ENCODE measurements at regions not wholly inside any gene's neighbourhood (a gene's known extent, or its start where the extent isn't known, plus 50 kb on each side); places are given as distances from the start of the nearest gene placed in this dataset.

DNA sequence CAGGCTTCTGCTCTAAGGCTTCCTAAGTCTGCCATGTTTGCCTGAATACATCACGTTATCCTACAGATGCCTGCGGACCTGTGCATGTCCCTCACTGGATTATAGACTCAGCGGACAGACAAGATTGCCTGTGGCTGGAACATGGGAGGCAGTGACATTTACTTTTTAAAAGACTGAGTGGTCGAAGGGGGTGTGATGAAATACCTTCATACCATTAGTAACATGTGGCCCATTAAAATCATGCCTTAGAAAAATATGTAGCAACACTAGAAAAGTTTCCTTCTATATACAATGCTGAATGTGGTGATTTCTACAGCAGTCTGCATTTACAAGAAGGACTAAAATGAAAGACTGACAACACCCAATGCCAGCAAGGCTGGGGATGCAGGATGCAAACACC, 154.4 kb downstream of the ASB1 start:
- DNase-seq (ENCODE audit: low read depth in 3 of 3) = no peak

GRCh38 chr2:238582159-238582558, 155.4 kb downstream of the ASB1 start:
- DNase-seq (ENCODE audit: low read depth in 3 of 3) = no peak

- DNase-seq (ENCODE audit: low read depth in 3 of 3) = no peak
These were observed 157.9 kb downstream of the ASB1 start for GRCh38 chr2:238584617-238585016.

DNA sequence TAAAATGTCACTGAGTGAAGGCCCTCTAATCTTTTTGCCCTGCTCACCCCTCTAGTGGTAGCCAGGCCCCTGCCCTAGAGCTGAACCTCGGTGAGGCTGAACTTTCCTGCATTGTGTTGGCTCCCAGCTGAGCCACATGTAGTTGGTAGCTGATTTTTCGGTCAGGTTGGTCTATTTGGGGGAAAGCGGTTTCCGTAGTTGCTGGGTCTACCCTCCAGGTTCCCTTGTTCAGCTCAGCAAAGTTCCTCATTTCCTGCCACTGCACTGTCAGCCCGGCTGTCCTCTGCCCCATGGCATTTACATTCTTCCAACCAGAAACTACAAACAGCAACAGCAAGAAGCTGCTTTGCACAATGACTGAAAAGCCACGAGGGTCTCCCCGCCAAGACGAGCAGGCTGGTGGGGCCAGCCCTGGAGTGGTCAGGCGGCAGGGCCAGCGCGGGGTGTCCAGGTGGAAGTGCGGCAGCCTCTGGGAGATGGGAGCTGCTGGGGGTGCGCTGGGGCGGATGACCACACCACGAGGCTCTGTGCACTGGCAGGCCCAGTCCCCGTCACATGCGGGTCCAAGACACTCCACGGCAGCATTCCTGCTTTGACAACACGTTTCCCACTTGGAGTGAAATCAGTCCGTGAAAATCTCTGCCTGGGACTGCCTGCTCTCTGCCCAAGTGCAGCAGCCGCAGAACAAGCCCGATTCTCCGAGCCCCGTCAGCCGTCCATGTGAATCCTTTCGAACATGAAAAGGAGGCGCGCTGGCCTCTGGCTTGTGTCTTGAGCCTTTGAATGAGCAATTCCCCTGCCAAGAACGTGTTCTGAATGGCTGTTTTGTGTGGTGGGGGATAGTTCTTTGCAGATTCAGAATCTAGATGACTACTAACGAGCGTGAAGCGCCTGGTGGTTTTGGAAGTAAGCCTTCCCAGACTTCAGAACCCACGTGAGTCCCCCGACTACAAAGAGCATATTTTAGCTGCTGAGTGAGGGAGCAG, 159.4 kb downstream of the ASB1 start:
- DNase-seq (ENCODE audit: low read depth in 3 of 3) = no peak

GRCh38 chr2:238586931-238587775, 160.4 kb downstream of the ASB1 start:
- DNase-seq (ENCODE audit: low read depth in 3 of 3) = no peak

GRCh38 chr2:238587776-238588660, 161.3 kb downstream of the ASB1 start:
- DNase-seq (ENCODE audit: low read depth in 3 of 3) = no peak

DNA sequence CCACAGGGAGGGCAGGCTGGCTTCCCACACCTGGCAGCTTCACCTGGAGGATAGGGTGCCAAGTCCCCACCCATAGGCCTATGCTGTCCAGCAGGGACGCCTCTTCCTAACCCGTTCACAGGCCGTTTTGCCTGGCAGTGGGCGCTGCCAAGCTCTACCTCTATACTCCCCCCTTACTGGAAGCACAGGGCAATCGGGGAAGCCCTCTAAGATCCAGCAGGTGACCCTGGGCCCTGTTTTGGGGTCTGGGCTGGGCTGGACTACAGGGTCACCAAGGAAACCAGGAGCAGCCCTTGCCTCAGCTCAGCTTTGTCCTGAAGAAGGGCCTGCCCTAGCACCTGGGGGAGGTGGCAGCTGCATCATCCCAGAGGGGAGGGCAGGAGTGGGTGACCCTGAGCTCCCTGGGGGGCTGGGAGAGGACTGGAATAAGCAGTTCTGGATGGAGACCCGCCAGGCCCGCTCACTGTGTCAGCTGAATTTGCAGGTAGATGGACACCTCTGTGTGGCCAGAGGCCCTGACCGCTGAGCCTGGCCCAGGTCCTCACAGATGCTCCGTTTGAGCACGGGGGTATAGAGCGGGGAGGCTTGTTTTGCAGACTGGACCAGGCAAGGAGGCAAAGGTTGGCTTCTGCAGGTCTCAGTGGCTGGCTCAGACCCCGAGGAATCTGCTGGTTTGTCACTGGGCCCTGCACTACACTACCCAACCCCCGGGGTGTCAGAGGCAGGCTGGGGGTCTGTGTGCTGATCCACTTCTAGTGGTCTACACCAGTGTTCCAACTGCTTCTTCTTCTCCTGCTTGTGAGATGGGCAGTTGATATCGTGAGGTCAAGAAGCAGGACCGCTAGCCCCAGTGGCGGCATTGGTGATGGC, 163.1 kb downstream of the ASB1 start:
- no peak for DNase-seq (ENCODE audit: low read depth in 3 of 3)

DNA sequence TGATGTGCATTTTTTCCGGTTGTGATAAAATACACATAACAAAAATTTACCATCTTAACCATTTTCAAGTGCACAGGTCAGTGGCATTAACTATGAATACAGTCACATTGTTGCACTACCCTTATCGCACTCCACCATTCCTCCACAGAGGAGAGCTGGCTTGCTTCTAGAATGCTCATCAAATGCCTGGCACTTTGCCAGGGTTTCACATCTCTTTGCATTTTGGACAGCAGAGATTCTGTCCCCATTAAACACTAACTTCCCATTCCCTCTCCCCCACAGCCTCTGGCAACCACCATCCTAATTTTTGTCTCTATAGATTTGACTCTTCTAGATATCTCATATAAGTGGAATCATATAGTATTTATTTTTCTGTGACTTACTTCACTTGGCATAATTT, 165.0 kb downstream of the ASB1 start:
- no peak for DNase-seq (ENCODE audit: low read depth in 3 of 3)

GRCh38 chr2:238593236-238593635, 166.5 kb downstream of the ASB1 start:
- DNase-seq (ENCODE audit: low read depth in 3 of 3) = no peak

DNA sequence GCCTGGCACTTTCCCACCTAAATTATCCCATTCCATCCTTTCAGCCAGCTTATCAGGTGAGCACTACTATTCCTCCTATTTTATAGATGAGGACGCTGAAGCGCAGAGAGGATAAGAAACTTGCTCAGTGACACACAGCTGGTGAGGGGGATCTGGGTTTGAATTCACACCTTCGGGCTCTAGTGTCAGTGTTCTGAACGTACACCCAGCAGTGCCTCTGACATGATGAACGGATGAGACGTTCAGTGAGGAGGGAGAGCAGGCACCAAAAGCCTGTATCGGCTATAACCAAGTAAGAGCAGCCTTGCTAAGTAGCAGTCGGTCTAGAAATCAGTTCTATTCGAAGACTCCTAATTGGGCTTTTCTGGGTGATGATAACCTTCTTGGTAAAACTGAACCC, 167.0 kb downstream of the ASB1 start:
- DNase-seq (ENCODE audit: low read depth in 3 of 3) = no peak

DNA sequence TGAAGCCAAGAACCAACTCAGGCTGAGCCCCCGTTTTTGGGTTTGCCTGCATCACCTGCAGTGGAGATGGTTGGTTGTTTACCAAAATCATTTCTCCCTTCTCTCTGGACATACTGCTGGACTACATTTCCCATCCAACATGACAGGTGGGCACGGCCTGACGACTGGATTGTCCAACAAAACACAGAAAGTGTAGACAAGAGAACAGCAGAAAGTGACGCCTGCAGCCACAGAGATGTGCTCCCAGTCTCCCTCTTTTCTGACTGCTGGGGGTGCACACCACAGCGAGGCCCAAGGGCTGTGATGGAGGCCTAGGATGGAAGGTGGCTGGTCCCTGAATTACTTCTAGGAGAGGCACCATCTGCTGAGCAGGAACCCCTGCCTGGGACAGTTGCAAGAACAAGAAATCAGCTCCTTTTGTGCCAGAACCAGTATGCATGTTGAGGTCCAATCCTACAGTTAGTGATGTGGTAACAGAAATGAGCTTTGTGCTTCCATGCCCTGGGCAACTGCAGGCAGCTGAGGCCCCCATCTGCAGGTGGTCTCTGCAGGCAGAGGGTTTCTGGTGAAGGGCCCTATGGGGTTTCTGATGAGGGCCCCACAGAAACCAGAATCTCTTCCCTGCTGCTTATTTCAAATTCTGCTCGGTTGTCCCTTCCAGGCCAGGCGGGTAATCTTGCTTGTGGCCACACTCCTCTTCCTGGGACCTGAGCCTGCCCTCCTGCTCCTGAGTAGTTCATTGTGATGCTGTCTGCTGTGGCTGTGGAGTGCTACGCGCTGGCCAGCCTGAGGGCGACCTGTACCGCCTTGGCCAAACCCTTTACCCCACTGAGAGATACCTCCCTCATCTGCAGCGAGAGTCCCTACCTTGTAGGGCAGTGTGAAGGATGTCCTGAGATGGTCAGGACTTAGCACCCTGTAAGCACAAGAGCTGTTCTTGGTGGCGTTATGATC, 168.3 kb downstream of the ASB1 start:
- no peak for DNase-seq (ENCODE audit: low read depth in 3 of 3)

DNA sequence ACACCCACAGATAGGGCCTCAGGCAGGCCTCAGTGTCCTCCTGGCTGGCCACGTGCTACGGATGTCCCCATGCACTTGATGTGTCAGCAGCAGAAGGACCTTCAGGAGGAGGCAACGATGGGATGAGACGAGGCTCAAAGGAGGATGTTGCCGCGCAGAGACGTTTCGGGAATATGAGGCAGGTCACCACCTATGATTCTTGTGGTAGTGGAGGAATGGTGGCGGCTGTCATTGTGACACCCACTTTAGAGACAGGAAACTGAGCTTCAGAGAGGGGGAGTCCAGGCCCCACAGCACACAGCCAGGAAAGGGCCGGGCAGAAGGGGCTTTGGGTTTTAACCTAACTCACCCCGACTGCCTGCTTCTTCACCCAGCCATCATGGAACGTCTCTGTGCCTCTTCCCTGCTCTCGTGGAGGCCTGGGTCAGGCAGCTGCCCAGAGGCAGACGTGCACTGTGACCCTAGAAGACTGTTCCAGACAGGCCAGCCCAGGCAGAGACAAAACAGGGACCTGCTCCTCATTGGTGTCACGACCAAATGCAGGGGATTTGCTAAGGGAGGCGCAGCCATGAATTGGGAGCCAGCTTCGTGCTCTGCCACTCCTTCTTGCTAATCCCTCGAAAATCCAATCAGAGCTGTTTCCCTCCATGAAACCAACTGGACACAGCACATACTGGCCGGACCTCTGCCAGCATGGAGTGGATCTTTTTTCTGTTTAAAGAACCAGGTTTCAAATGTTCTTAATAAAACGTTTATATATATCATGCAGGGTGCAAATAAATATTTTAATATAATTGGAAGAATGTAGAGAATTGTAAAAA, 169.2 kb downstream of the ASB1 start:
- no peak for DNase-seq (ENCODE audit: low read depth in 3 of 3)

- DNase-seq (ENCODE audit: low read depth in 3 of 3) = no peak
These were observed 170.1 kb downstream of the ASB1 start for GRCh38 chr2:238596571-238597551.

DNA sequence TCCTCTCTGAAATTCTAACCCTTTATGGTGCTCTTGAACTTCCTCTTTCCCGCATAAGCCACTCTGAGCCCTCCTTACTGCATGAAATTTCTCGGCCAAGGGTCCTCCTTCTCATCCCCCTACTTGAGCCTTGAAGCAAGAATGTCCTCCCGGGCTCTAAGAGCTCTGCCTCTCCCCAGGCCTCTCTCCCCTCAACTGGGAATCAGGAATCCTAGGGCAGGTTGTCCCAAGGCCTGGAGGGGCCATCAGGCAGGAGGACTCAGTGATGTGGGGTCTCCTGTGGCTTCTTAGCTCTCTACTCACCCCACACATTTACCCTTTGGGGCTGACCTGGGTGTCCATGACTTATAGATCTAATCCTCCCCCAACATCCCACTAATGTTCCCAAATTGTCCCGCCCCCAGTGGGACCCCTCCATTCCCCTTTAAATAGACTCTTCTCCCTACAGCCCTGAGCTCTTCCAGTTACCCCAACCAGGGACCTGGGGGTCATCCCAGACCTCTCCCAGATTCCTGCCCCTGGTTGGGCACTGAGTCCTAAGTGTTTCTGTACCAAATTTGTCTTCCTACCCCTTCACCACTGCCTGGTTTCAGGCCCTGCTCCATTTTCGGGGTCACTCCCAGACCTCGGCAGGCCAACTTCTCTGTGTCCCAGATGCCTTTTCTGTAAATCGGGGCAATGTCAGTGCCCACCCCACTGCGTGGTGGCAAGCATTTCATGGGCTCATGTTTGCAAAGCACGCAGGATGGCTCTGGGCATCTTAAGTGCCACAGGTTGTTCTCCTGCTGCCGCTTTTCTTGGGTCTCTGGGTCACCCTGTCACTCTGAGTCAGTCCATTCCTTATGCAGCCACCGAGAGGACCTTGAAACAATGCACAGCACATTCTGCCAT, 171.2 kb downstream of the ASB1 start:
- no peak for DNase-seq (ENCODE audit: low read depth in 3 of 3)

DNA sequence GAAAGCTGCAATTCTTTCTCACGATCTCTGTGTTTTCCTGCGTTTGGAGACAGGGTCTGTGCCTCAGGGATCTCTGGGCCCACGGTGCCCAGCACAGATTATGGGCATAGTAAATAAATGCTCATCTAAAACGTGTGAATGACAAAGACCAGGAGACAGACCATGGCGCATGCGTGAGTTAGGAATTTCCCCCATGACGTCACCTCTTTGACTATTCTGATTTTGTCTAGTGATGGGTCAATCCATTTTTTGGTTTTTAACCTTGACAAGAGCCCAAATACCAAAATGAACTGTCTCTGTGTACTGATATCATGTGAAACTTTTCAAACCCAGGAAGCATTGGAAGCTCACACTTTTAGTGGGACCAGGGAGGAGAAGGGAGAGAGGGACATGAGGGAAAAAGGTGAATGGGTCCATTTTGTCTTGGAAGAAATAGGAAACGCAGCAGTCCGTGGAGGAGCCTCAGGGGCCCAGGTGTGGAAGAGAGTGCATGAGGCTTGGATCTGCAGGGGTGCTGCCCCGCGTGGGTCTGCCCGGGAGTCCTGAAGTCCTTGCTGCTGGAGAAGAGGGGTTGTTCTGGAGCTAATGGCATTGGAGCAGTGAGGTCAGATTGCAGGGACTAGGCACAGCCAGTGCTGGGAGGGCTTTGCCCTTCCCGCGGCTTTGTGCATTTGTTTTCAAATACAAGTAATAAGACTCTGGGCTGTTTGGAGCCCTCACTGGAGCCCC, 172.2 kb downstream of the ASB1 start:
- no peak for DNase-seq (ENCODE audit: low read depth in 3 of 3)
